SH-SY5Y (cell line): ENCODE measurements at regions not wholly inside any gene's neighbourhood (a gene's known extent, or its start where the extent isn't known, plus 50 kb on each side); places are given as distances from the start of the nearest gene placed in this dataset.

Source experiments
- GATA2 ChIP-seq: IDR thresholded peaks from 2 replicates; pipeline ENCODE4 v1.6.1; 2011; ENCODE audit warnings: mild to moderate bottlenecking, low read depth, low read length
- GATA3 ChIP-seq: IDR thresholded peaks from 2 replicates; pipeline ENCODE4 v1.6.1; 2011; ENCODE audit warnings: low read depth, mild to moderate bottlenecking, low read length, moderate library complexity

GRCh38 chr4:111701102-111701501 lies 444.2 kb upstream of the FAM241A start:
- TF ChIP-seq GATA2, result no peak
- TF ChIP-seq GATA3, result no peak
